B cell (primary cell): ENCODE measurements at regions not wholly inside any gene's neighbourhood (a gene's known extent, or its start where the extent isn't known, plus 50 kb on each side); places are given as distances from the start of the nearest gene placed in this dataset.

Experiments used
- ATAC-seq: fragments of 200-7000 bp; cut with Tn5 transposase; one replicate; pipeline ENCODE4 v1.10.0; 2021; ENCODE audit warnings: low read depth, mild to moderate bottlenecking, moderate number of reproducible peaks, moderate library complexity
- CTCF ChIA-PET: fragments of 350-600 bp; sonication (Branson Sonifier 250); formaldehyde crosslinking; loops from one replicate; lab custom pipeline; 2021; ENCODE audit warnings: antibody characterized with exemption, inconsistent platforms; lab: Charles Lee
- POLR2A ChIA-PET: fragments of 350-600 bp; sonication (Branson Sonifier 250); formaldehyde crosslinking; loops from one replicate; lab custom pipeline; 2021; ENCODE audit warnings: antibody characterized with exemption; lab: Charles Lee
- DNase-seq: peaks from one replicate; pipeline ENCODE4 v3.0.0; 2013
- H2AFZ ChIP-seq: 2 replicates; pipeline ENCODE4 v1.6.1; 2012; ENCODE audit warnings: mild to moderate bottlenecking, low read depth, low read length; ENCODE audit not compliant: insufficient read depth, poor library complexity, severe bottlenecking
- H3K27ac ChIP-seq, 2 donors: 1 replicate in 1 of 2; 2 replicates in 1 of 2; pipeline ENCODE4 v1.5.1; 2012 to 2013; ENCODE audit warnings: low read length in 2 of 2, mild to moderate bottlenecking in 2 of 2, moderate library complexity in 1 of 2
- H3K27me3 ChIP-seq, 4 experiments: fragments of 200-600 bp in 1 of 4; sonication (generic) in 1 of 4; replicated peaks in 1 of 4; 1 replicate in 2 of 4; 2 replicates in 2 of 4; pipeline versions ENCODE4 v1.6.1 to v1.7.0; 2013 to 2016; ENCODE audit warnings: low read length in 3 of 4, mild to moderate bottlenecking in 2 of 4, mixed read lengths in 1 of 4, moderate library complexity in 1 of 4; ENCODE audit not compliant: insufficient read depth in 4 of 4, control insufficient read depth in 3 of 4; ENCODE audit errors: control extremely low read depth in 1 of 4
- H3K36me3 ChIP-seq, 2 experiments: replicated peaks in 1 of 2; 1 replicate in 1 of 2; 2 replicates in 1 of 2; pipeline versions ENCODE4 v1.6.1 to v1.7.1; 2013; ENCODE audit warnings: low read length in 1 of 2; ENCODE audit not compliant: insufficient read depth in 2 of 2, control insufficient read depth in 1 of 2; ENCODE audit errors: control extremely low read depth in 1 of 2, extremely low read depth in 1 of 2
- H3K4me1 ChIP-seq, 2 donors: fragments of 200-600 bp in 1 of 2; sonication (generic) in 1 of 2; 1 replicate in 1 of 2; 2 replicates in 1 of 2; pipeline versions ENCODE4 v1.5.1 to v1.6.1; 2013 to 2017; ENCODE audit warnings: low read length in 2 of 2; ENCODE audit not compliant: control insufficient read depth in 2 of 2, insufficient read depth in 2 of 2
- H3K4me2 ChIP-seq: replicated peaks from 2 replicates; pipeline ENCODE3; 2012; ENCODE audit warnings: mild to moderate bottlenecking, low read depth, low read length; ENCODE audit not compliant: poor library complexity, severe bottlenecking
- H3K4me3 ChIP-seq, 5 experiments: fragments of 200-600 bp in 1 of 5; sonication (generic) in 1 of 5; 1 replicate in 3 of 5; 2 replicates in 2 of 5; pipeline versions ENCODE4 v1.5.1 to v1.7.0; 2011 to 2016; ENCODE audit warnings: low read length in 4 of 5, mild to moderate bottlenecking in 4 of 5, low read depth in 2 of 5, control low read depth in 1 of 5, moderate library complexity in 1 of 5; ENCODE audit not compliant: insufficient read depth in 1 of 5; ENCODE audit errors: control extremely low read depth in 1 of 5, extremely low read depth in 1 of 5
- H3K79me2 ChIP-seq: fragments of 200-600 bp; sonication (generic); one replicate; pipeline ENCODE4 v1.6.0; 2016; ENCODE audit warnings: low read length; ENCODE audit not compliant: control insufficient read depth, insufficient read depth
- H3K9ac ChIP-seq: fragments of 200-600 bp; sonication (generic); 2 replicates; pipeline ENCODE4 v1.6.1; 2017; ENCODE audit warnings: mild to moderate bottlenecking, low read length, moderate library complexity
- H3K9me3 ChIP-seq, 3 donors: one replicate each; pipeline versions ENCODE4 v1.6.1 to v1.7.1; 2013; ENCODE audit warnings: low read length in 2 of 3; ENCODE audit not compliant: control insufficient read depth in 2 of 3, insufficient read depth in 1 of 3; ENCODE audit errors: control extremely low read depth in 1 of 3
- H4K20me1 ChIP-seq: 2 replicates; pipeline ENCODE4 v1.6.0; 2012; ENCODE audit warnings: mild to moderate bottlenecking, low read length; ENCODE audit not compliant: insufficient read depth, control insufficient read depth, poor library complexity, severe bottlenecking
- H3K27ac Mint-ChIP-seq: one replicate; pipeline ENCODE4 v1.8.0; 2021; ENCODE audit warnings: mixed read lengths
- H3K27me3 Mint-ChIP-seq: one replicate; pipeline ENCODE4 v1.8.0; 2021; ENCODE audit warnings: mixed read lengths
- H3K4me1 Mint-ChIP-seq: one replicate; pipeline ENCODE4 v1.8.0; 2021; ENCODE audit warnings: mixed read lengths
- H3K4me3 Mint-ChIP-seq: one replicate; pipeline ENCODE4 v1.8.0; 2021; ENCODE audit warnings: mixed read lengths
- H3K9me3 Mint-ChIP-seq: one replicate; pipeline ENCODE4 v1.8.0; 2022; ENCODE audit warnings: mixed read lengths; ENCODE audit not compliant: insufficient read depth
- CTCF ChIP-seq: fragments of 200-600 bp; IDR thresholded peaks from one replicate; pipeline ENCODE4 v1.8.0; 2022; ENCODE audit warnings: antibody characterized with exemption, mild to moderate bottlenecking
- EZH2 ChIP-seq: IDR thresholded peaks from 2 replicates; pipeline ENCODE4 v1.6.1; 2012; ENCODE audit warnings: borderline replicate concordance, low read depth, mild to moderate bottlenecking, moderate library complexity, low read length; ENCODE audit not compliant: insufficient read depth, poor library complexity, severe bottlenecking
- WGBS: methylation state at CpG from one replicate; pipeline ENCODE4 v1.1.5; 2013; ENCODE audit warnings: missing lambda C conversion rate; ENCODE audit not compliant: insufficient coverage; 5-methylcytosine and 5-hydroxymethylcytosine counted together
- intact Hi-C: fragments of 100-400 bp; cut with micrococcal nuclease; formaldehyde crosslinking; loops from one replicate; pipeline ENCODE4 v1.10.0; 2022

GRCh38 chr10:124173298-124173900 lies 80.0 kb upstream of the CHST15 start:
- no peaks in the 10 kb centered on the region for H3K27me3 ChIP-seq
- no peak for ATAC-seq

More at GRCh38 chr10:124173298-124173900, 80.0 kb upstream of the CHST15 start:
- H4K20me1 ChIP-seq = no peaks in the 10 kb centered on the region
- no peaks in the 10 kb centered on the region for H3K36me3 ChIP-seq
- H2AFZ ChIP-seq = no peak overlapping the region
- no peak overlapping the region for H3K27ac ChIP-seq
- H3K27me3 Mint-ChIP-seq = no peaks in the 10 kb centered on the region
- TF ChIP-seq EZH2 (no peak), CTCF (no peak)
- peaks cover 8% of the 10 kb centered on the region for H3K4me1 Mint-ChIP-seq
- no peak overlapping the region for H3K27ac Mint-ChIP-seq
- no peaks in the 10 kb centered on the region for H3K9me3 Mint-ChIP-seq
- 88% methylated on average over 10 of the region's 16 CpGs for WGBS
- ChIA-PET POLR2A (no interaction called here), CTCF (no interaction called here)
- no peaks in the 10 kb centered on the region for H3K79me2 ChIP-seq
- H3K4me3 Mint-ChIP-seq = no peak overlapping the region
- H3K9ac ChIP-seq = no peak overlapping the region
- H3K9me3 ChIP-seq = peaks cover 0 to 5% (median 0%) of the 10 kb centered on the region in 3 donors
- no peak overlapping the region for H3K4me3 ChIP-seq
- intact Hi-C loops = no loop called here
- H3K4me1 ChIP-seq = peaks cover 8 to 14% of the 10 kb centered on the region in 2 donors
- no peak overlapping the region for H3K4me2 ChIP-seq
- DNase-seq = no peak
